ENCODE measurements at regions not wholly inside any gene's neighbourhood (a gene's known extent, or its start where the extent isn't known, plus 50 kb on each side); places are given as distances from the start of the nearest gene placed in this dataset.

GRCh38 chr6:18600255-18600654 lies 213.1 kb downstream of the RNF144B start:
- POLR2A ChIA-PET, result interaction anchor here (0.7 kb wide), 1 partner anchor 9 kb away, joined by 3 read pairs; no protein-coding TSS in a partner anchor

More at GRCh38 chr6:18600255-18600654, 213.1 kb downstream of the RNF144B start:
- BruUV-seq (replicated peaks), result no TSS peak
- ATAC-seq, result no peak
- in situ Hi-C loops (cut with MboI) (no loop called here), intact Hi-C loops (cut with micrococcal nuclease) (no loop called here)
- no peak overlapping the region for H2AFZ ChIP-seq (ENCODE audit: low read depth, low read length)
- H3K9me3 ChIP-seq (replicated peaks; ENCODE audit: control insufficient read depth, insufficient read depth, low read depth, low read length), result no peaks in the 10 kb centered on the region
- TF ChIP-seq CHCHD3 (CRISPR knock-in tag; IDR thresholded peaks at IDR 0.05), result no peak
- TF ChIP-seq SP1 (CRISPR knock-in tag; IDR thresholded peaks at IDR 0.05), result no peak
- TF ChIP-seq ZFPM2 (CRISPR knock-in tag; IDR thresholded peaks at IDR 0.05), result no peak
- TF ChIP-seq RBM34 (IDR thresholded peaks at IDR 0.05; ENCODE audit: borderline replicate concordance, insufficient read depth, low read length), result no peak
- no peak for TF ChIP-seq PHB2 (IDR thresholded peaks at IDR 0.05; ENCODE audit: low read depth)
- TF ChIP-seq FUS (optimal IDR thresholded peaks at IDR 0.05; ENCODE audit: low read depth, low read length), result no peak
- no peak for TF ChIP-seq GTF3C2 (IDR thresholded peaks at IDR 0.05; ENCODE audit: borderline replicate concordance, extremely low read depth, insufficient read length)
- no peak overlapping the region for H3K27ac ChIP-seq (ENCODE audit: extremely low read depth, low read depth, low read length)
- no peak for FAIRE-seq
- H3K36me3 ChIP-seq (ENCODE audit: control insufficient read depth, insufficient read depth, low read length), result no peaks in the 10 kb centered on the region
- no peaks in the 10 kb centered on the region for H3K27me3 ChIP-seq (ENCODE audit: control insufficient read depth in 2 of 2, insufficient read depth in 2 of 2, low read length in 2 of 2)
- no peaks in the 10 kb centered on the region for H4K20me1 ChIP-seq (replicated peaks; ENCODE audit: control insufficient read depth, insufficient read depth, low read length)
- no peak overlapping the region for H3K9ac ChIP-seq (ENCODE audit: insufficient read depth in 1 of 2, low read depth in 2 of 2, low read length in 2 of 2)
- no peaks in the 10 kb centered on the region for H3K4me1 ChIP-seq (replicated peaks in 1 of 2; ENCODE audit: control insufficient read depth in 2 of 2, insufficient read depth in 2 of 2, low read length in 2 of 2)
- no peaks in the 10 kb centered on the region for H3K9me1 ChIP-seq (ENCODE audit: control insufficient read depth, insufficient read depth, low read length)
- no peak overlapping the region for H3K4me3 ChIP-seq
- CTCF ChIA-PET (ENCODE audit: low intra/inter-chr PET ratio), result no interaction called here
- H3K4me2 ChIP-seq (ENCODE audit: insufficient read depth, low read length), result no peak overlapping the region
- no peak for DNase-seq (ENCODE audit: extremely low read depth in 1 of 4, low spot score in 3 of 4)
- H3K79me2 ChIP-seq (ENCODE audit: control insufficient read depth, insufficient read depth, low read length), result no peaks in the 10 kb centered on the region
- WGBS (ENCODE audit: insufficient coverage, low coverage, missing lambda C conversion rate), result 5% methylated on average over 2 of the region's 2 CpGs
